H9 (cell line): ENCODE measurements at regions not wholly inside any gene's neighbourhood (a gene's known extent, or its start where the extent isn't known, plus 50 kb on each side); places are given as distances from the start of the nearest gene placed in this dataset.

Source experiments
- DNase-seq: peaks from one replicate; pipeline ENCODE4 v3.0.0-alpha.2; 2017
- H2AFZ ChIP-seq: one replicate; pipeline ENCODE4 v1.6.1; 2013; ENCODE audit warnings: mild to moderate bottlenecking, low read length, control low read depth, moderate library complexity
- H2AK5ac ChIP-seq: 2 replicates; pipeline ENCODE4 v1.6.1; 2013; ENCODE audit warnings: low read length, control low read depth, mixed read lengths; ENCODE audit not compliant: insufficient read length
- H2BK120ac ChIP-seq: one replicate; pipeline ENCODE4 v1.6.1; 2013; ENCODE audit warnings: low read depth, mild to moderate bottlenecking, low read length, control low read depth, inconsistent platforms; ENCODE audit not compliant: poor library complexity, severe bottlenecking
- H2BK12ac ChIP-seq: 2 replicates; pipeline ENCODE4 v1.6.1; 2013; ENCODE audit warnings: low read length, control low read depth, mixed read lengths, low read depth; ENCODE audit not compliant: insufficient read length
- H2BK15ac ChIP-seq: 2 replicates; pipeline ENCODE4 v1.6.1; 2013; ENCODE audit warnings: low read depth, low read length, control low read depth
- H2BK20ac ChIP-seq: one replicate; pipeline ENCODE4 v1.6.1; 2013; ENCODE audit warnings: low read depth, mild to moderate bottlenecking, low read length, control low read depth, inconsistent platforms; ENCODE audit not compliant: poor library complexity, severe bottlenecking
- H2BK5ac ChIP-seq: 2 replicates; pipeline ENCODE4 v1.6.1; 2013; ENCODE audit warnings: low read length, control low read depth, mixed read lengths; ENCODE audit not compliant: insufficient read length
- H3K14ac ChIP-seq: 2 replicates; pipeline ENCODE4 v1.6.1; 2013; ENCODE audit warnings: low read length, control low read depth; ENCODE audit not compliant: insufficient read depth
- H3K18ac ChIP-seq: 2 replicates; pipeline ENCODE4 v1.6.1; 2013; ENCODE audit warnings: low read depth, mild to moderate bottlenecking, mixed read lengths, low read length, control low read depth; ENCODE audit not compliant: insufficient read length
- H3K23ac ChIP-seq: 2 replicates; pipeline ENCODE4 v1.6.1; 2013; ENCODE audit warnings: low read length, control low read depth, mixed read lengths, low read depth; ENCODE audit not compliant: insufficient read length
- H3K23me2 ChIP-seq: 2 replicates; pipeline ENCODE4 v1.6.1; 2013; ENCODE audit warnings: low read depth, mild to moderate bottlenecking, mixed read lengths, low read length, control low read depth; ENCODE audit not compliant: insufficient read length, poor library complexity, severe bottlenecking
- H3K27ac ChIP-seq: 2 replicates; pipeline ENCODE4 v1.5.1; 2013; ENCODE audit warnings: low read length, control low read depth, mixed read lengths, low read depth; ENCODE audit not compliant: insufficient read length
- H3K27me3 ChIP-seq: 2 replicates; pipeline ENCODE4 v1.6.1; 2013; ENCODE audit warnings: low read length, control low read depth, inconsistent platforms; ENCODE audit not compliant: insufficient read depth
- H3K4ac ChIP-seq: 2 replicates; pipeline ENCODE4 v1.6.1; 2013; ENCODE audit warnings: low read depth, mild to moderate bottlenecking, control low read depth, inconsistent platforms, low read length, moderate library complexity
- H3K4me1 ChIP-seq: 2 replicates; pipeline ENCODE4 v1.6.1; 2013; ENCODE audit warnings: low read length, control low read depth, inconsistent platforms; ENCODE audit not compliant: insufficient read depth
- H3K4me2 ChIP-seq: 2 replicates; pipeline ENCODE4 v1.6.1; 2013; ENCODE audit warnings: low read length, control low read depth, mixed read lengths; ENCODE audit not compliant: insufficient read length, insufficient read depth
- H3K56ac ChIP-seq: 2 replicates; pipeline ENCODE4 v1.6.1; 2013; ENCODE audit warnings: low read depth, mild to moderate bottlenecking, mixed read lengths, low read length, control low read depth; ENCODE audit not compliant: insufficient read length
- H3K79me1 ChIP-seq: 2 replicates; pipeline ENCODE4 v1.6.1; 2013; ENCODE audit warnings: low read depth, mild to moderate bottlenecking, moderate library complexity, low read length, control low read depth, inconsistent platforms; ENCODE audit not compliant: insufficient read depth, poor library complexity, severe bottlenecking
- H3K79me2 ChIP-seq: 2 replicates; pipeline ENCODE4 v1.6.1; 2013; ENCODE audit warnings: low read length, control low read depth, inconsistent platforms; ENCODE audit not compliant: insufficient read depth
- H3K9ac ChIP-seq: 2 replicates; pipeline ENCODE4 v1.6.1; 2013; ENCODE audit warnings: low read length, control low read depth, mixed read lengths; ENCODE audit not compliant: insufficient read length; ENCODE audit errors: extremely low read depth
- H3K9me3 ChIP-seq: one replicate; pipeline ENCODE4 v1.6.1; 2013; ENCODE audit warnings: low read depth, low read length, inconsistent platforms; ENCODE audit not compliant: control insufficient read depth
- H3T11ph ChIP-seq: one replicate; pipeline ENCODE4 v1.6.1; 2013; ENCODE audit warnings: mild to moderate bottlenecking, low read length, control low read depth, inconsistent platforms
- H4K20me1 ChIP-seq: one replicate; pipeline ENCODE4 v1.6.1; 2013; ENCODE audit not compliant: control insufficient read depth, insufficient read length, insufficient read depth
- H4K5ac ChIP-seq: 2 replicates; pipeline ENCODE4 v1.6.1; 2013; ENCODE audit warnings: low read depth, mild to moderate bottlenecking, mixed read lengths, low read length, control low read depth; ENCODE audit not compliant: insufficient read length
- H4K8ac ChIP-seq: replicated peaks from 2 replicates; pipeline ENCODE4 v1.6.1; 2013; ENCODE audit warnings: low read length, control low read depth, mixed read lengths, low read depth; ENCODE audit not compliant: insufficient read length
- H4K91ac ChIP-seq: 2 replicates; pipeline ENCODE4 v1.6.1; 2013; ENCODE audit warnings: low read depth, mild to moderate bottlenecking, moderate library complexity, mixed read lengths, low read length, control low read depth; ENCODE audit not compliant: insufficient read length
- H3K27ac Mint-ChIP-seq, 3 experiments: 2 replicates in 2 of 3; 3 replicates in 1 of 3; pipeline ENCODE4 v1.8.0; 2020 to 2021; ENCODE audit warnings: mixed read lengths in 3 of 3, mild to moderate bottlenecking in 1 of 3, moderate library complexity in 1 of 3
- H3K27me3 Mint-ChIP-seq: 2 replicates; pipeline ENCODE4 v1.8.0; 2021; ENCODE audit warnings: low read depth, mild to moderate bottlenecking, moderate library complexity, mixed read lengths
- H3K36me3 Mint-ChIP-seq, 3 experiments: 2 replicates in 2 of 3; 3 replicates in 1 of 3; pipeline ENCODE4 v1.8.0; 2020 to 2021; ENCODE audit warnings: low read depth in 3 of 3, mixed read lengths in 3 of 3; ENCODE audit not compliant: insufficient read depth in 1 of 3
- H3K4me1 Mint-ChIP-seq, 2 experiments: 2 replicates each; pipeline ENCODE4 v1.8.0; 2020; ENCODE audit warnings: mixed read lengths in 2 of 2
- H3K4me3 Mint-ChIP-seq, 2 experiments: 2 replicates in 1 of 2; 3 replicates in 1 of 2; pipeline ENCODE4 v1.8.0; 2020 to 2021; ENCODE audit warnings: mild to moderate bottlenecking in 2 of 2, mixed read lengths in 2 of 2, moderate library complexity in 1 of 2
- H3K9me3 Mint-ChIP-seq, 2 experiments: 2 replicates in 1 of 2; 3 replicates in 1 of 2; pipeline ENCODE4 v1.8.0; 2020; ENCODE audit warnings: mild to moderate bottlenecking in 2 of 2, mixed read lengths in 2 of 2, moderate library complexity in 1 of 2
- CTCF ChIP-seq: fragments of 200-600 bp; sonication (generic); conservative IDR thresholded peaks from 3 replicates; pipeline ENCODE4 v1.8.0; 2021; ENCODE audit warnings: antibody characterized with exemption, mild to moderate bottlenecking

GRCh38 chr1:72869873-72870272, 587.5 kb upstream of the NEGR1 start:
- Histone ChIP-seq H2BK12ac (no peak overlapping the region), H3T11ph (no peak overlapping the region), H3K79me1 (no peaks in the 10 kb centered on the region), H4K20me1 (no peaks in the 10 kb centered on the region), H2AFZ (no peak overlapping the region), H2BK15ac (no peak overlapping the region), H3K56ac (no peak overlapping the region), H3K23ac (no peak overlapping the region), H4K8ac (no peak overlapping the region), H2BK5ac (no peak overlapping the region), H4K5ac (no peak overlapping the region), H2BK20ac (no peak overlapping the region), H3K9ac (no peak overlapping the region), H3K18ac (no peak overlapping the region), H4K91ac (no peak overlapping the region), H3K4me1 (no peaks in the 10 kb centered on the region), H3K4me2 (no peak overlapping the region), H3K9me3 (no peaks in the 10 kb centered on the region), H2AK5ac (no peak overlapping the region), H2BK120ac (no peak overlapping the region), H3K27ac (no peak overlapping the region), H3K4ac (no peak overlapping the region), H3K23me2 (no peaks in the 10 kb centered on the region), H3K14ac (no peak overlapping the region), H3K79me2 (no peaks in the 10 kb centered on the region), H3K27me3 (no peaks in the 10 kb centered on the region)
- H3K4me1 Mint-ChIP-seq, result no peaks in the 10 kb centered on the region
- no peak overlapping the region for H3K4me3 Mint-ChIP-seq
- no peaks in the 10 kb centered on the region for H3K27me3 Mint-ChIP-seq
- H3K9me3 Mint-ChIP-seq, result no peaks in the 10 kb centered on the region
- H3K36me3 Mint-ChIP-seq, result no peaks in the 10 kb centered on the region; a peak in 1 of 7 replicates
- H3K27ac Mint-ChIP-seq, result no peak overlapping the region
- no peak for DNase-seq
- TF ChIP-seq CTCF, result no peak
